Adrenal gland (tissue), 9 donors: ENCODE measurements at regions not wholly inside any gene's neighbourhood (a gene's known extent, or its start where the extent isn't known, plus 50 kb on each side); places are given as distances from the start of the nearest gene placed in this dataset.

Source experiments
- DNase-seq, 7 donors: peaks; one replicate each; pipeline ENCODE4 v3.0.0-alpha.2; 2019 to 2020
- H3K27ac ChIP-seq, 5 donors: fragments of 200-600 bp; sonication (generic) in 4 of 5; 1 replicate in 3 of 5; 2 replicates in 2 of 5; pipeline versions ENCODE4 v1.5.1 to v1.8.0; 2016 to 2020; ENCODE audit warnings: mild to moderate bottlenecking in 1 of 5
- H3K27me3 ChIP-seq: fragments of 200-600 bp; 2 replicates; pipeline ENCODE4 v1.8.0; 2021
- H3K36me3 ChIP-seq, 2 donors: fragments of 200-600 bp; replicated peaks in 1 of 2; 1 replicate in 1 of 2; 2 replicates in 1 of 2; pipeline versions ENCODE4 v1.5.1 to v1.8.0; 2018 to 2022
- H3K4me1 ChIP-seq, 2 donors: fragments of 200-600 bp; replicated peaks in 1 of 2; 1 replicate in 1 of 2; 2 replicates in 1 of 2; pipeline versions ENCODE4 v1.5.1 to v1.8.0; 2018 to 2021
- H3K4me3 ChIP-seq, 4 donors: fragments of 200-600 bp; sonication (generic) in 3 of 4; one replicate each; pipeline ENCODE4 v1.5.1; 2016 to 2018
- H3K9me3 ChIP-seq, 3 donors: fragments of 200-600 bp; sonication (generic) in 1 of 3; replicated peaks in 1 of 3; 1 replicate in 2 of 3; 2 replicates in 1 of 3; pipeline versions ENCODE4 v1.5.1 to v1.8.0; 2016 to 2021
- CTCF ChIP-seq, 6 experiments: fragments of 450-650 bp in 4 of 6; fragments of 200-600 bp in 2 of 6; sonication (generic) in 1 of 6; IDR thresholded peaks; 1 replicate in 5 of 6; 2 replicates in 1 of 6; pipeline versions ENCODE4 v1.5.1 to v1.8.0; 2016 to 2021; ENCODE audit warnings: antibody characterized with exemption in 6 of 6, mild to moderate bottlenecking in 2 of 6, moderate library complexity in 1 of 6
- POLR2A ChIP-seq, 2 donors: fragments of 450-650 bp; IDR thresholded peaks; one replicate each; pipeline ENCODE4 v1.6.1; 2017; ENCODE audit warnings: antibody characterized with exemption in 2 of 2, mild to moderate bottlenecking in 2 of 2, moderate library complexity in 1 of 2
- WGBS, 4 donors: extraction: QIAGEN DNeasy Blood & Tissue Kit in 2 of 4; methylation state at CpG; one replicate each; pipeline versions ENCODE4 v1.1.5 to v1.1.7; 2013 to 2017; 5-methylcytosine and 5-hydroxymethylcytosine counted together
- intact Hi-C, 2 donors: fragments of 100-400 bp; cut with DNase I; formaldehyde crosslinking; loops; one replicate each; pipeline versions ENCODE4 v1.14.1 to v1.15.0; 2022 to 2023
- donor health status: healthy with polysubstance abuse.
- donor health status: Bipolar disorder and iron deficiency.
- donor health status: DM: yes; HTN: yes; CAD: no.
- donor health status: DM: no; HTN: no; CAD: no.
- donor health status: DM: no; HTN: no; CAD: no.

GRCh38 chr18:28342231-28342630 is 165.3 kb upstream of the CDH2 start:
- 76 to 80% (median 78%) methylated on average over 1 of the region's 1 CpG for WGBS, 4 donors

DNA sequence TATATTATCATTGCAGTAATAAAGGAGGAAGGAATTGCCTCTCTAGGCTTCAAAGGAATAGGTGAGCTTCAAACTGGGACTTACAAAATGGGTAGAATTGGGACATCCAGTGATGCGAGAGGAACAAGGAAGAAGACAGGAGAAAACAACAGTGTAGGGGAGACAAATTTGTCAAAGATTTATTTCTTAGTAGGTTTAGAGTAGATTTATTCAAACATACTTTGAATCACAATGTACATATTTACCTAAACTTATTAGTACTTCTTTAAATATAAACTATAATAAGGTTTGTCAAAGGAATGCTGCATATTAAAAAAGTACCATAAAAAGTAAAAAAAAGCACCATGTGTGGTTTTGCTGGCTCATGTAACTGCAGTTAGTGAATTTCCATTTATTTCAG is 161.4 kb upstream of the CDH2 start:
- intact Hi-C loops, result no loop called here
- H3K9me3 ChIP-seq, result no peaks in the 10 kb centered on the region
- H3K4me1 ChIP-seq, result no peaks in the 10 kb centered on the region
- DNase-seq, result no peak
- H3K36me3 ChIP-seq, result no peaks in the 10 kb centered on the region
- TF ChIP-seq CTCF (IDR thresholded peaks at IDR 0.05) (no peak), POLR2A (IDR thresholded peaks at IDR 0.05) (no peak)
- 88 to 94% (median 91%) methylated on average over 1 of the region's 1 CpG for WGBS, 4 donors
- H3K4me3 ChIP-seq, result no peak overlapping the region
- H3K27ac ChIP-seq, result no peak overlapping the region
- H3K27me3 ChIP-seq, result no peaks in the 10 kb centered on the region

More at GRCh38 chr18:28342231-28342630, 165.3 kb upstream of the CDH2 start:
- Histone ChIP-seq H3K27me3 (no peaks in the 10 kb centered on the region), H3K27ac (no peak overlapping the region), H3K4me3 (no peak overlapping the region), H3K4me1 (no peaks in the 10 kb centered on the region), H3K9me3 (peaks cover 0 to 5% (median 0%) of the 10 kb centered on the region in 3 donors), H3K36me3 (no peaks in the 10 kb centered on the region)
- intact Hi-C loops, result no loop called here
- no peak for TF ChIP-seq POLR2A (IDR thresholded peaks at IDR 0.05)
- no peak for TF ChIP-seq CTCF (IDR thresholded peaks at IDR 0.05)
- no peak for DNase-seq

GRCh38 chr18:28334516-28334915 is 157.6 kb upstream of the CDH2 start:
- no peak for TF ChIP-seq CTCF (IDR thresholded peaks at IDR 0.05)
- no peak for TF ChIP-seq POLR2A (IDR thresholded peaks at IDR 0.05)

DNA sequence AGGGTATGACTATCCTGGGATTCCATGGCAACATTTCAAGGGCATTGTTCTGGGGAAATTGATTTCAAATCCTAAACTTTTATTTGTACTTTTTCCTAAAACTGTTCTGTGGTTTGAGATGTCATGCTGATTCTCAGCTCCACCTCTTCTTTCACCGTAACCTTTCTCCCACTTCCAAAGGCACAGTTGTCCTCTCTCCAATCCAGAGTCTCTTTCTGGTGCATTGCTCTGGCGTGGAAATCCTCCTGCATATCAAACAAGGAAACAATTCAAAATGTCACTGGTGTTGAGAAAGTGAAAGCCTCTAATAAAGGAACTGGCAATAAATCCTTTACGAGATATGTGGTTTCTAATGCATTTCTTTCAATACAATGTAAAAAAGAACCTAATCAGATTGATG is 155.1 kb upstream of the CDH2 start:
- Histone ChIP-seq H3K9me3 (no peaks in the 10 kb centered on the region), H3K4me1 (no peaks in the 10 kb centered on the region), H3K36me3 (no peaks in the 10 kb centered on the region), H3K4me3 (no peak overlapping the region), H3K27ac (no peak overlapping the region), H3K27me3 (no peaks in the 10 kb centered on the region)
- intact Hi-C loops, result no loop called here
- WGBS, 4 donors, result 64 to 71% (median 69%) methylated on average over 3 of the region's 3 CpGs
- DNase-seq, result no peak
- no peak for TF ChIP-seq CTCF (IDR thresholded peaks at IDR 0.05)
- no peak for TF ChIP-seq POLR2A (IDR thresholded peaks at IDR 0.05)

More at GRCh38 chr18:28334516-28334915, 157.6 kb upstream of the CDH2 start:
- no peak for DNase-seq
- Histone ChIP-seq H3K36me3 (no peaks in the 10 kb centered on the region), H3K9me3 (no peaks in the 10 kb centered on the region), H3K4me3 (no peak overlapping the region), H3K27ac (no peak overlapping the region), H3K4me1 (no peaks in the 10 kb centered on the region), H3K27me3 (no peaks in the 10 kb centered on the region)
- 56 to 71% (median 66%) methylated on average over 1 of the region's 1 CpG for WGBS, 4 donors
- intact Hi-C loops, result no loop called here
